H1 (cell line): ENCODE measurements at regions not wholly inside any gene's neighbourhood (a gene's known extent, or its start where the extent isn't known, plus 50 kb on each side); places are given as distances from the start of the nearest gene placed in this dataset.
"Not testable (repeated sequence)": the region's sequence is repeated elsewhere in the genome, so short reads cannot be mapped to it uniquely, and the experiment has no call there.

Experiments used
- CTCF ChIA-PET: fragments of 300-600 bp; sonication (Branson Sonifier 250); formaldehyde crosslinking; loops from one replicate; lab custom pipeline; 2021; ENCODE audit not compliant: partially characterized antibody; lab: Charles Lee
- POLR2A ChIA-PET: fragments of 300-600 bp; sonication (Branson Sonifier 250); formaldehyde crosslinking; loops from one replicate; lab custom pipeline; 2021; ENCODE audit warnings: inconsistent platforms; ENCODE audit not compliant: partially characterized antibody; lab: Charles Lee
- DNase-seq, 2 experiments: peaks; one replicate each; pipeline versions ENCODE4 v3.0.0 to v3.0.0-alpha.2; 2010 to 2022; ENCODE audit warnings: low spot score in 2 of 2, low read depth in 1 of 2, mixed read lengths in 1 of 2
- FAIRE-seq: peaks from 2 replicates; lab custom pipeline; 2011; peaks lifted over from hg19 to GRCh38; lab: Jason Lieb, UNC
- H2AFZ ChIP-seq: 2 replicates; pipeline ENCODE4 v1.8.1; 2012; ENCODE audit warnings: low read length, inconsistent platforms
- H2AK5ac ChIP-seq: 2 replicates; pipeline ENCODE4 v1.6.1; 2013; ENCODE audit warnings: low read depth, low read length
- H2BK120ac ChIP-seq: replicated peaks from 2 replicates; pipeline ENCODE3; 2013; ENCODE audit warnings: low read depth, low read length, inconsistent platforms
- H2BK12ac ChIP-seq: 2 replicates; pipeline ENCODE4 v1.6.1; 2013; ENCODE audit warnings: low read depth, low read length
- H2BK15ac ChIP-seq: 2 replicates; pipeline ENCODE4 v1.6.1; 2013; ENCODE audit warnings: low read length
- H2BK20ac ChIP-seq: 2 replicates; pipeline ENCODE4 v1.6.1; 2013; ENCODE audit warnings: low read length
- H2BK5ac ChIP-seq: 2 replicates; pipeline ENCODE4 v1.6.1; 2013; ENCODE audit warnings: low read depth, low read length
- H3K14ac ChIP-seq: 2 replicates; pipeline ENCODE4 v1.6.1; 2013; ENCODE audit warnings: inconsistent platforms; ENCODE audit not compliant: insufficient read length
- H3K18ac ChIP-seq: 2 replicates; pipeline ENCODE4 v1.6.1; 2013; ENCODE audit warnings: low read length; ENCODE audit errors: extremely low read depth
- H3K23ac ChIP-seq: 2 replicates; pipeline ENCODE4 v1.6.1; 2013; ENCODE audit warnings: inconsistent platforms; ENCODE audit not compliant: insufficient read length
- H3K23me2 ChIP-seq: 2 replicates; pipeline ENCODE4 v1.6.1; 2013; ENCODE audit warnings: low read depth, low read length
- H3K27ac ChIP-seq: 2 replicates; pipeline ENCODE4 v1.6.1; 2011; ENCODE audit warnings: low read depth, low read length, inconsistent platforms
- H3K27me3 ChIP-seq, 4 experiments: replicated peaks in 1 of 4; 1 replicate in 1 of 4; 2 replicates in 3 of 4; pipeline versions ENCODE4 v1.6.1 to v1.8.1; 2011 to 2013; ENCODE audit warnings: low read length in 3 of 4, mild to moderate bottlenecking in 3 of 4, inconsistent platforms in 2 of 4, mixed read lengths in 2 of 4, moderate library complexity in 1 of 4; ENCODE audit not compliant: control insufficient read depth in 3 of 4, insufficient read depth in 3 of 4; ENCODE audit errors: extremely low read depth in 1 of 4
- H3K36me3 ChIP-seq, 4 experiments: 2 replicates each; pipeline versions ENCODE4 v1.6.1 to v1.8.1; 2011 to 2013; ENCODE audit warnings: mild to moderate bottlenecking in 4 of 4, low read length in 3 of 4, moderate library complexity in 2 of 4, control low read depth in 1 of 4, inconsistent platforms in 1 of 4; ENCODE audit not compliant: insufficient read depth in 4 of 4, control insufficient read depth in 2 of 4
- H3K4ac ChIP-seq: replicated peaks from 2 replicates; pipeline ENCODE3; 2013; ENCODE audit warnings: low read length, low read depth, mixed read lengths, inconsistent platforms; ENCODE audit not compliant: insufficient read length
- H3K4me1 ChIP-seq, 4 experiments: replicated peaks in 1 of 4; 1 replicate in 1 of 4; 2 replicates in 3 of 4; pipeline versions ENCODE4 v1.6.1 to v1.8.1; 2011 to 2013; ENCODE audit warnings: low read length in 3 of 4, inconsistent platforms in 2 of 4, mixed read lengths in 1 of 4; ENCODE audit not compliant: insufficient read depth in 4 of 4, control insufficient read depth in 3 of 4
- H3K4me2 ChIP-seq, 2 experiments: 2 replicates each; pipeline versions ENCODE4 v1.6.1 to v1.8.1; 2011 to 2013; ENCODE audit warnings: low read depth in 2 of 2, low read length in 2 of 2, control low read depth in 1 of 2, inconsistent platforms in 1 of 2, mild to moderate bottlenecking in 1 of 2; ENCODE audit not compliant: insufficient read depth in 1 of 2
- H3K4me3 ChIP-seq, 4 experiments: fragments of 200-600, 300-600 bp in 1 of 4; sonication (generic), shearing (Covaris generic), sonication (Bioruptor Twin) in 1 of 4; 2 replicates each; pipeline versions ENCODE4 v1.5.1 to v1.8.1; 2011 to 2016; ENCODE audit warnings: low read length in 4 of 4, low read depth in 3 of 4, control low read depth in 2 of 4, inconsistent platforms in 2 of 4, mild to moderate bottlenecking in 2 of 4, mixed read lengths in 1 of 4, moderate library complexity in 1 of 4; ENCODE audit not compliant: insufficient read depth in 2 of 4; ENCODE audit errors: extremely low read depth in 1 of 4
- H3K56ac ChIP-seq: replicated peaks from 2 replicates; pipeline ENCODE3; 2013; ENCODE audit warnings: low read depth, mild to moderate bottlenecking, mixed read lengths, low read length, inconsistent platforms; ENCODE audit not compliant: insufficient read length
- H3K79me1 ChIP-seq: 2 replicates; pipeline ENCODE4 v1.6.1; 2013; ENCODE audit warnings: low read depth, low read length, control low read depth
- H3K79me2 ChIP-seq, 2 experiments: 2 replicates each; pipeline versions ENCODE4 v1.6.1 to v1.8.1; 2012 to 2013; ENCODE audit warnings: low read length in 2 of 2, mild to moderate bottlenecking in 2 of 2, inconsistent platforms in 1 of 2; ENCODE audit not compliant: insufficient read depth in 2 of 2, control insufficient read depth in 1 of 2
- H3K9ac ChIP-seq, 4 experiments: replicated peaks in 1 of 4; 1 replicate in 1 of 4; 2 replicates in 3 of 4; pipeline versions ENCODE4 v1.6.1 to v1.8.1; 2011 to 2013; ENCODE audit warnings: low read depth in 3 of 4, low read length in 3 of 4, control low read depth in 2 of 4, mild to moderate bottlenecking in 2 of 4, moderate library complexity in 2 of 4, inconsistent platforms in 1 of 4; ENCODE audit errors: extremely low read depth in 1 of 4
- H3K9me3 ChIP-seq, 2 experiments: 2 replicates each; pipeline versions ENCODE4 v1.6.1 to v1.8.1; 2012 to 2013; ENCODE audit warnings: mild to moderate bottlenecking in 2 of 2, moderate library complexity in 2 of 2, control low read depth in 1 of 2, inconsistent platforms in 1 of 2, low read depth in 1 of 2, low read length in 1 of 2, mixed read lengths in 1 of 2; ENCODE audit not compliant: insufficient read depth in 2 of 2
- H4K20me1 ChIP-seq, 2 experiments: replicated peaks in 1 of 2; 2 replicates each; pipeline versions ENCODE3 to v1.8.1; 2011 to 2013; ENCODE audit warnings: inconsistent platforms in 2 of 2, low read length in 2 of 2, mild to moderate bottlenecking in 1 of 2; ENCODE audit not compliant: insufficient read depth in 2 of 2, control insufficient read depth in 1 of 2
- H4K5ac ChIP-seq: 2 replicates; pipeline ENCODE4 v1.6.1; 2013; ENCODE audit warnings: low read length, low read depth, mixed read lengths, inconsistent platforms; ENCODE audit not compliant: insufficient read length
- H4K8ac ChIP-seq: 2 replicates; pipeline ENCODE4 v1.8.0; 2013; ENCODE audit warnings: mild to moderate bottlenecking, moderate library complexity, low read length, inconsistent platforms; ENCODE audit not compliant: insufficient read depth; ENCODE audit errors: extremely low read depth
- H4K91ac ChIP-seq: replicated peaks from 2 replicates; pipeline ENCODE3; 2013; ENCODE audit warnings: low read length, mixed read lengths, inconsistent platforms; ENCODE audit not compliant: insufficient read length
- BCL11A ChIP-seq, 2 experiments: IDR thresholded peaks; one replicate each; pipeline ENCODE4 v1.6.1; 2011; ENCODE audit warnings: low read depth in 2 of 2, low read length in 2 of 2, mild to moderate bottlenecking in 2 of 2
- CTCF ChIP-seq, 3 experiments: IDR thresholded peaks; 1 replicate in 2 of 3; 2 replicates in 1 of 3; pipeline versions ENCODE4 v1.5.1 to v1.6.1; 2011; ENCODE audit warnings: low read length in 3 of 3, mild to moderate bottlenecking in 3 of 3, inconsistent platforms in 2 of 3, low read depth in 1 of 3, moderate library complexity in 1 of 3; ENCODE audit not compliant: insufficient read depth in 1 of 3; ENCODE audit errors: control extremely low read depth in 1 of 3
- RAD21 ChIP-seq, 2 experiments: IDR thresholded peaks in 1 of 2; conservative IDR thresholded peaks in 1 of 2; 2 replicates each; pipeline ENCODE4 v1.6.1; 2011; ENCODE audit warnings: low read depth in 2 of 2, low read length in 2 of 2, improper control_type of control experiment in 1 of 2, inconsistent platforms in 1 of 2, mild to moderate bottlenecking in 1 of 2, moderate library complexity in 1 of 2
- SP2 ChIP-seq: IDR thresholded peaks from 2 replicates; pipeline ENCODE4 v1.6.1; 2012; ENCODE audit warnings: mild to moderate bottlenecking, low read length, inconsistent platforms
- SUZ12 ChIP-seq: fragments of 200-600 bp; sonication (generic); IDR thresholded peaks from 2 replicates; pipeline ENCODE4 v1.6.1; 2012; ENCODE audit warnings: mild to moderate bottlenecking, inconsistent platforms, low read length, moderate library complexity, mixed read lengths
- WGBS, 2 experiments: shearing (Covaris generic) in 1 of 2; methylation state at CpG; one replicate each; pipeline versions ENCODE4 v1.1.6 to v1.1.7; 2013 to 2015; ENCODE audit warnings: low lambda C conversion rate in 2 of 2, mixed read lengths in 2 of 2, inconsistent platforms in 1 of 2, low coverage in 1 of 2, missing lambda C conversion rate in 1 of 2; ENCODE audit not compliant: insufficient replicate concordance in 2 of 2, insufficient coverage in 1 of 2, insufficient read length in 1 of 2; ENCODE audit errors: extremely low coverage in 1 of 2, missing lambda C conversion rate in 1 of 2; 5-methylcytosine and 5-hydroxymethylcytosine counted together

- TF ChIP-seq CTCF (IDR thresholded peaks at IDR 0.05; ENCODE audit: control extremely low read depth in 1 of 3, insufficient read depth in 1 of 3, low read depth in 1 of 3, low read length in 3 of 3) (peak; percentile 11 to 59 (median 49)), RAD21 (IDR thresholded peaks at IDR 0.05 in 1 of 2, conservative IDR thresholded peaks at IDR 0.05 in 1 of 2; ENCODE audit: low read depth in 2 of 2, low read length in 2 of 2) (peak; percentile 63 to 69), BCL11A (IDR thresholded peaks at IDR 0.05; ENCODE audit: low read depth in 2 of 2, low read length in 2 of 2) (no peak), SUZ12 (no peak), SP2 (no peak)
Observed at GRCh38 chrX:17944833-17945497, 83.9 kb upstream of the RAI2 start (continued).

- FAIRE-seq, H3K79me1 ChIP-seq, H3K9ac ChIP-seq, H2BK15ac ChIP-seq, H2AFZ ChIP-seq, H2BK5ac ChIP-seq, H3K18ac ChIP-seq, H3K9me3 ChIP-seq, H3K79me2 ChIP-seq, H4K20me1 ChIP-seq, H3K23me2 ChIP-seq, H4K8ac ChIP-seq, H4K91ac ChIP-seq, H2AK5ac ChIP-seq, H3K4me3 ChIP-seq, H3K23ac ChIP-seq, H3K36me3 ChIP-seq, POLR2A ChIA-PET, H3K56ac ChIP-seq, H3K27ac ChIP-seq, H2BK120ac ChIP-seq, H3K14ac ChIP-seq, H3K4me1 ChIP-seq, H3K27me3 ChIP-seq, H2BK12ac ChIP-seq, H4K5ac ChIP-seq, DNase-seq, H2BK20ac ChIP-seq, H3K4me2 ChIP-seq, H3K4ac ChIP-seq: not testable (repeated sequence)
- CTCF ChIA-PET = interaction anchor here (2.6 kb wide), 1 partner anchor 16 kb away, joined by 5 read pairs; no protein-coding TSS in a partner anchor
- WGBS, 2 experiments = 100% methylated on average over 2 of the region's 2 CpGs; no CpG with 5 or more reads in 1 of the 2 experiments
Observed at GRCh38 chrX:17941171-17941570, 80.1 kb upstream of the RAI2 start.
